ENCODE measurements at regions not wholly inside any gene's neighbourhood (a gene's known extent, or its start where the extent isn't known, plus 50 kb on each side); places are given as distances from the start of the nearest gene placed in this dataset.
A peak's percentile ranks its signal among the peaks of the same experiment; 100 is the strongest.
"Not testable (repeated sequence)": the region's sequence is repeated elsewhere in the genome, so short reads cannot be mapped to it uniquely, and the experiment has no call there.

- Mint-ChIP-seq H3K4me1 (ENCODE audit: low read depth) (peaks cover 49% of the 10 kb centered on the region), H3K27ac (peak overlapping the region; percentile 93), H3K27me3 (ENCODE audit: insufficient read depth) (peaks cover 1% of the 10 kb centered on the region; the same call in 1 of the 2 replicates), H3K4me3 (no peak overlapping the region), H3K9me3 (peaks cover 13% of the 10 kb centered on the region), H3K36me3 (ENCODE audit: low read depth) (peaks cover 30% of the 10 kb centered on the region)
- DNase-seq = no peak
- no peak for TF ChIP-seq CTCF (IDR thresholded peaks at IDR 0.05)
Measured at GRCh38 chr5:98339141-98339848, 434.2 kb upstream of the RGMB start.

GRCh38 chr5:98341038-98342032 is 432.1 kb upstream of the RGMB start:
- no peak for TF ChIP-seq CTCF (IDR thresholded peaks at IDR 0.05)
- Mint-ChIP-seq H3K4me3 (peak overlapping the region; percentile 66), H3K27me3 (ENCODE audit: insufficient read depth) (no peaks in the 10 kb centered on the region), H3K36me3 (ENCODE audit: low read depth) (peaks cover 42% of the 10 kb centered on the region), H3K9me3 (peaks cover 23% of the 10 kb centered on the region), H3K27ac (peak overlapping the region; percentile 93), H3K4me1 (ENCODE audit: low read depth) (peaks cover 40% of the 10 kb centered on the region)
- DNase-seq = peak; percentile 86

- not testable (repeated sequence) for H3K4me3 Mint-ChIP-seq; H3K27me3 Mint-ChIP-seq (ENCODE audit: insufficient read depth); DNase-seq
- peaks cover 36% of the 10 kb centered on the region for H3K4me1 Mint-ChIP-seq (ENCODE audit: low read depth)
- peaks cover 31% of the 10 kb centered on the region for H3K9me3 Mint-ChIP-seq
- peaks cover 48% of the 10 kb centered on the region for H3K36me3 Mint-ChIP-seq (ENCODE audit: low read depth)
- H3K27ac Mint-ChIP-seq = peak overlapping the region; percentile 76
Measured at GRCh38 chr5:98342958-98343660, 430.4 kb upstream of the RGMB start.

- Mint-ChIP-seq H3K27me3 (ENCODE audit: insufficient read depth) (no peaks in the 10 kb centered on the region), H3K36me3 (ENCODE audit: low read depth) (peaks cover 62% of the 10 kb centered on the region), H3K9me3 (peaks cover 48% of the 10 kb centered on the region), H3K4me1 (ENCODE audit: low read depth) (peaks cover 34% of the 10 kb centered on the region), H3K27ac (peak overlapping the region; percentile 97), H3K4me3 (peak overlapping the region; percentile 81)
- TF ChIP-seq CTCF (IDR thresholded peaks at IDR 0.05) = peak; percentile 96
- DNase-seq = peak; percentile 90
Measured at GRCh38 chr5:98349251-98349989, 424.0 kb upstream of the RGMB start.

- no peak overlapping the region for H3K4me3 Mint-ChIP-seq
- H3K4me1 Mint-ChIP-seq (ENCODE audit: low read depth) = peaks cover 39% of the 10 kb centered on the region
- peaks cover 56% of the 10 kb centered on the region for H3K36me3 Mint-ChIP-seq (ENCODE audit: low read depth)
- peak overlapping the region; percentile 97 for H3K27ac Mint-ChIP-seq
- no peak; the same call in none of the 2 replicates for TF ChIP-seq CTCF (IDR thresholded peaks at IDR 0.05)
- H3K27me3 Mint-ChIP-seq (ENCODE audit: insufficient read depth) = no peaks in the 10 kb centered on the region
- peaks cover 46% of the 10 kb centered on the region for H3K9me3 Mint-ChIP-seq
- DNase-seq = no peak
Measured at GRCh38 chr5:98349990-98350365, 423.5 kb upstream of the RGMB start.

All from HFFc6 (cell line).